HEK293 (cell line): ENCODE measurements at regions not wholly inside any gene's neighbourhood (a gene's known extent, or its start where the extent isn't known, plus 50 kb on each side); places are given as distances from the start of the nearest gene placed in this dataset.

Experiments used
- CTCF ChIA-PET: fragments of 350-600 bp; formaldehyde crosslinking; extraction: SDS; loops from one replicate; lab custom pipeline; 2021; ENCODE audit warnings: antibody characterized with exemption; lab: Yijun Ruan, JAX
- POLR2A ChIA-PET: fragments of 300-600 bp; formaldehyde crosslinking; extraction: SDS; loops from one replicate; lab custom pipeline; 2020; ENCODE audit warnings: antibody characterized with exemption, inconsistent platforms; lab: Yijun Ruan, JAX
- H3K27ac ChIP-seq: fragments of 200-500 bp; sonication (Bioruptor generic); 2 replicates; pipeline ENCODE4 v1.5.1; 2014; ENCODE audit warnings: low read depth, low read length, control low read depth, inconsistent platforms; ENCODE audit errors: extremely low read depth
- H3K36me3 ChIP-seq, 2 experiments: fragments of 200-500 bp in 1 of 2; sonication (Bioruptor generic) in 1 of 2; 1 replicate in 1 of 2; 2 replicates in 1 of 2; pipeline ENCODE4 v1.5.1; 2014 to 2017; ENCODE audit warnings: inconsistent platforms in 2 of 2, low read length in 2 of 2; ENCODE audit not compliant: control insufficient read depth in 2 of 2, insufficient read depth in 1 of 2
- H3K4me1 ChIP-seq: fragments of 200-500 bp; sonication (Bioruptor generic); 2 replicates; pipeline ENCODE4 v1.5.1; 2014; ENCODE audit warnings: mild to moderate bottlenecking, low read length, inconsistent platforms; ENCODE audit not compliant: control insufficient read depth, insufficient read depth
- H3K4me3 ChIP-seq: 2 replicates; pipeline ENCODE4 v1.5.1; 2011; ENCODE audit warnings: low read depth, mild to moderate bottlenecking, control low read depth, low read length, moderate library complexity
- H3K9me3 ChIP-seq: fragments of 200-500 bp; sonication (Bioruptor generic); 2 replicates; pipeline ENCODE4 v1.5.1; 2014; ENCODE audit warnings: low read depth, low read length, inconsistent platforms; ENCODE audit not compliant: control insufficient read depth, insufficient read depth
- IKZF3 ChIP-seq: fragments of 450-650 bp; IDR thresholded peaks from 2 replicates; pipeline ENCODE4 v1.5.0; 2018; ENCODE audit warnings: missing biosample characterization, mild to moderate bottlenecking, missing genetic modification characterization, moderate library complexity
- KLF10 ChIP-seq: fragments of 450-650 bp; IDR thresholded peaks from 2 replicates; pipeline ENCODE4 v1.5.1; 2018; ENCODE audit warnings: missing biosample characterization, mild to moderate bottlenecking, missing genetic modification characterization
- KLF7 ChIP-seq: fragments of 450-650 bp; formaldehyde crosslinking; IDR thresholded peaks from 2 replicates; pipeline ENCODE4 v1.5.1; 2016; ENCODE audit warnings: missing biosample characterization, missing genetic modification characterization, borderline replicate concordance
- RBAK ChIP-seq: fragments of 450-650 bp; formaldehyde crosslinking; IDR thresholded peaks from 2 replicates; pipeline ENCODE4 v1.5.1; 2016; ENCODE audit warnings: missing biosample characterization, missing genetic modification characterization
- SP2 ChIP-seq: fragments of 450-650 bp; formaldehyde crosslinking; IDR thresholded peaks from 2 replicates; pipeline ENCODE4 v1.5.1; 2016; ENCODE audit warnings: missing biosample characterization, missing genetic modification characterization
- SP7 ChIP-seq: fragments of 450-650 bp; formaldehyde crosslinking; IDR thresholded peaks from 2 replicates; pipeline ENCODE4 v1.5.1; 2016; ENCODE audit warnings: missing biosample characterization, missing genetic modification characterization
- ZBTB21 ChIP-seq: fragments of 450-650 bp; formaldehyde crosslinking; IDR thresholded peaks from 2 replicates; pipeline ENCODE4 v1.5.1; 2017; ENCODE audit warnings: missing biosample characterization, missing genetic modification characterization
- ZBTB7A ChIP-seq: fragments of 450-650 bp; formaldehyde crosslinking; IDR thresholded peaks from 2 replicates; pipeline ENCODE4 v1.5.1; 2016; ENCODE audit warnings: low read depth, missing biosample characterization, missing genetic modification characterization
- ZEB2 ChIP-seq: fragments of 450-650 bp; formaldehyde crosslinking; IDR thresholded peaks from 2 replicates; pipeline ENCODE4 v1.5.1; 2016; ENCODE audit warnings: missing biosample characterization, missing genetic modification characterization
- ZNF266 ChIP-seq: fragments of 450-650 bp; formaldehyde crosslinking; IDR thresholded peaks from 2 replicates; pipeline ENCODE4 v1.5.1; 2016; ENCODE audit warnings: missing biosample characterization, missing genetic modification characterization, low read depth
- ZNF350 ChIP-seq: fragments of 450-650 bp; formaldehyde crosslinking; IDR thresholded peaks from 2 replicates; pipeline ENCODE4 v1.5.0; 2017; ENCODE audit warnings: missing biosample characterization, mild to moderate bottlenecking, missing genetic modification characterization
- ZNF354C ChIP-seq: fragments of 450-650 bp; formaldehyde crosslinking; IDR thresholded peaks from 2 replicates; pipeline ENCODE4 v1.5.1; 2016; ENCODE audit warnings: missing biosample characterization, missing genetic modification characterization, low read depth, borderline replicate concordance
- ZNF391 ChIP-seq: fragments of 450-650 bp; formaldehyde crosslinking; IDR thresholded peaks from 2 replicates; pipeline ENCODE4 v1.5.1; 2016; ENCODE audit warnings: low read depth, missing biosample characterization, missing genetic modification characterization, borderline replicate concordance
- ZNF624 ChIP-seq: fragments of 450-650 bp; formaldehyde crosslinking; IDR thresholded peaks from 2 replicates; pipeline ENCODE4 v1.5.1; 2017; ENCODE audit warnings: missing biosample characterization, missing genetic modification characterization
- ZNF626 ChIP-seq: fragments of 450-650 bp; sonication (Bioruptor Pico); formaldehyde crosslinking; IDR thresholded peaks from 2 replicates; pipeline ENCODE4 v1.5.1; 2018; ENCODE audit warnings: missing biosample characterization, missing genetic modification characterization, inconsistent platforms
- ZNF791 ChIP-seq: fragments of 450-650 bp; formaldehyde crosslinking; IDR thresholded peaks from 2 replicates; pipeline ENCODE4 v1.5.1; 2016; ENCODE audit warnings: missing biosample characterization, missing genetic modification characterization
- TF ChIP-seq, protein P1 (sequence below): fragments of 450-650 bp; formaldehyde crosslinking; IDR thresholded peaks from 2 replicates; pipeline ENCODE4 v1.5.1; 2016; ENCODE audit warnings: missing biosample characterization, missing genetic modification characterization
- TF ChIP-seq, protein P2 (sequence below): fragments of 450-650 bp; formaldehyde crosslinking; IDR thresholded peaks from 2 replicates; pipeline ENCODE4 v1.5.1; 2016; ENCODE audit warnings: missing biosample characterization, missing genetic modification characterization
- TF ChIP-seq, protein P3 (sequence below): fragments of 450-650 bp; formaldehyde crosslinking; IDR thresholded peaks from 2 replicates; pipeline ENCODE4 v1.5.1; 2017; ENCODE audit warnings: missing biosample characterization, missing genetic modification characterization

DNA sequence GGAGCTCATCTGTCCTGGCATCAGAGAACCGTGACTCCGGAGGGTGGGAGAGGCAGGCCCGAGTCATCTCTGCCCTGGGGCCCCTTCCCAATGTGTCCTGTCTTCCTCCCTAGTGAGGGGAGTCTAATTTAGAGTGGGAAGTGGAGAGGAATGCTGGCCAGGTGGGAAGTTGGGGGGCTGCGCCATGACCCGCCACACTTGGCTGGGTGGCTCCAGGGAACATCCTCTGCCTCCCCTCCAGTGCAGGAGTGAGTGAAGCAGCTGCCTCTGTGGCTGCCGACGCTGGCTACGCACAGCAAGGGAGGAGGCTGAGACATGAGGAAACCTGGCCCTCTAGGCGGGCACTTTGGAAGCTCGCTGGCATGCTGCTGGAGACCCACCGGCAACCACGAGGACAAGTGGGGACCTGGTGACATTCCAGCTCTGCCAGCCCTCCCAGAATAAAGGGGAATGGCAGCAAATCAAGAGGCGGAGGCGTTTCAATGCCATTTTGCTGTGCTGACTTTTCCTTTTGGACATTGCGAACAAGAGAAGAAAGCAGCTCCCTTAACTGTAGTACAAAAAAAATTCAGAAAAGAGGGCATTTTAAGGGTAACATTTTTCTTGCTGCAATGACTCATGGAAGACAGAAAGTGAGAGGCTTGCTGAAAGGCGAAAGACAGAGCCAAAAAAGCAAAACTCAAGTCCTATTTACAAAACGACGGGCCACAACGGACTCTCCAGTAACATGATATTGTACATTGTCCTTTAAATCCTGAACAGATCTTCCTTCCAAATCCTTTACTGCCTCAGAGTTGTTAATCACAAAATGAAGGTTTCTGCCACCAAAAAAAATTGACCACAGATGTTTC lies 121.2 kb upstream of the PITRM1 start:
- H3K4me3 ChIP-seq, result no peak overlapping the region
- ChIA-PET CTCF (interaction anchor here (0.7 kb wide), 1 partner anchor 347 kb away, joined by 3 read pairs; no protein-coding TSS in a partner anchor), POLR2A (interaction anchor here (0.8 kb wide), 1 partner anchor 102 kb away, joined by 3 read pairs; no protein-coding TSS in a partner anchor)

DNA sequence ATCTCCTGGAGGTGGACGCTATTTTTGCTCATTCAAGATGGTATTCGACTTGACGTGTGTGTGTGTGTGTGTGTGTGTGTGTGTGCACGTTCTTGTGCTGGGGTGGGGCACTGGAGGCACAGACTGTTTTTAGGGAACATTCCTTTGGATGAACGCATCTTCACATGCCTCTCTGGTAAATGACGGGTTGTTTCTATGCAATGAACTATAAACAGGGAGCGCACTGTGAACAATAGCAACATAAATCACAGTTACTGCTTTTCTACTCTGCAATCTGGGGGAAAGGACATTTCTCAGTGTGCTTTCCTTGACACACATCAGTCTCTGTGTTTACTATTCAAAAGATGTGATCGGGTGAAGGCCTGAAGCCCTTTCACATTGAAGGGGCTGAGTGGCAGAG lies 120.1 kb upstream of the PITRM1 start:
- H3K9me3 ChIP-seq, result no peaks in the 10 kb centered on the region
- 0 out of 2 replicates have a peak, but pooled peaks have one; percentile 33 for TF ChIP-seq SP7 (tag by site-specific recombination)
- TF ChIP-seq, protein P1, sequence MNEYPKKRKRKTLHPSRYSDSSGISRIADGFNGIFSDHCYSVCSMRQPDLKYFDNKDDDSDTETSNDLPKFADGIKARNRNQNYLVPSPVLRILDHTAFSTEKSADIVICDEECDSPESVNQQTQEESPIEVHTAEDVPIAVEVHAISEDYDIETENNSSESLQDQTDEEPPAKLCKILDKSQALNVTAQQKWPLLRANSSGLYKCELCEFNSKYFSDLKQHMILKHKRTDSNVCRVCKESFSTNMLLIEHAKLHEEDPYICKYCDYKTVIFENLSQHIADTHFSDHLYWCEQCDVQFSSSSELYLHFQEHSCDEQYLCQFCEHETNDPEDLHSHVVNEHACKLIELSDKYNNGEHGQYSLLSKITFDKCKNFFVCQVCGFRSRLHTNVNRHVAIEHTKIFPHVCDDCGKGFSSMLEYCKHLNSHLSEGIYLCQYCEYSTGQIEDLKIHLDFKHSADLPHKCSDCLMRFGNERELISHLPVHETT (tag by site-specific recombination), result no peak
- no peak overlapping the region for H3K27ac ChIP-seq
- H3K4me3 ChIP-seq, result no peak overlapping the region
- H3K4me1 ChIP-seq, result peaks cover 4% of the 10 kb centered on the region; the same call in 1 of the 2 replicates
- POLR2A ChIA-PET, result no interaction called here
- CTCF ChIA-PET, result no interaction called here
- H3K36me3 ChIP-seq, result no peaks in the 10 kb centered on the region

More for the DNA sequence above, 121.2 kb upstream of the PITRM1 start:
- H3K4me1 ChIP-seq, result peaks cover 4% of the 10 kb centered on the region; the same call in 1 of the 2 replicates
- H3K36me3 ChIP-seq, result no peaks in the 10 kb centered on the region
- H3K9me3 ChIP-seq, result no peaks in the 10 kb centered on the region
- no peak for TF ChIP-seq SP2 (tag by site-specific recombination)
- no peak for TF ChIP-seq ZNF266 (tag by site-specific recombination)
- no peak for TF ChIP-seq ZNF624 (tag by site-specific recombination)
- TF ChIP-seq ZNF354C (tag by site-specific recombination), result no peak
- TF ChIP-seq KLF10, result no peak
- no peak for TF ChIP-seq IKZF3 (tag by site-specific recombination)
- TF ChIP-seq, protein P2, sequence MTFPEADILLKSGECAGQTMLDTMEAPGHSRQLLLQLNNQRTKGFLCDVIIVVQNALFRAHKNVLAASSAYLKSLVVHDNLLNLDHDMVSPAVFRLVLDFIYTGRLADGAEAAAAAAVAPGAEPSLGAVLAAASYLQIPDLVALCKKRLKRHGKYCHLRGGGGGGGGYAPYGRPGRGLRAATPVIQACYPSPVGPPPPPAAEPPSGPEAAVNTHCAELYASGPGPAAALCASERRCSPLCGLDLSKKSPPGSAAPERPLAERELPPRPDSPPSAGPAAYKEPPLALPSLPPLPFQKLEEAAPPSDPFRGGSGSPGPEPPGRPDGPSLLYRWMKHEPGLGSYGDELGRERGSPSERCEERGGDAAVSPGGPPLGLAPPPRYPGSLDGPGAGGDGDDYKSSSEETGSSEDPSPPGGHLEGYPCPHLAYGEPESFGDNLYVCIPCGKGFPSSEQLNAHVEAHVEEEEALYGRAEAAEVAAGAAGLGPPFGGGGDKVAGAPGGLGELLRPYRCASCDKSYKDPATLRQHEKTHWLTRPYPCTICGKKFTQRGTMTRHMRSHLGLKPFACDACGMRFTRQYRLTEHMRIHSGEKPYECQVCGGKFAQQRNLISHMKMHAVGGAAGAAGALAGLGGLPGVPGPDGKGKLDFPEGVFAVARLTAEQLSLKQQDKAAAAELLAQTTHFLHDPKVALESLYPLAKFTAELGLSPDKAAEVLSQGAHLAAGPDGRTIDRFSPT (tag by site-specific recombination), result no peak
- no peak for TF ChIP-seq ZNF350 (tag by site-specific recombination)
- TF ChIP-seq ZNF791, result no peak
- TF ChIP-seq ZBTB21 (tag by site-specific recombination), result no peak
- no peak for TF ChIP-seq ZEB2
- no peak for TF ChIP-seq RBAK (tag by site-specific recombination)
- TF ChIP-seq, protein P3, sequence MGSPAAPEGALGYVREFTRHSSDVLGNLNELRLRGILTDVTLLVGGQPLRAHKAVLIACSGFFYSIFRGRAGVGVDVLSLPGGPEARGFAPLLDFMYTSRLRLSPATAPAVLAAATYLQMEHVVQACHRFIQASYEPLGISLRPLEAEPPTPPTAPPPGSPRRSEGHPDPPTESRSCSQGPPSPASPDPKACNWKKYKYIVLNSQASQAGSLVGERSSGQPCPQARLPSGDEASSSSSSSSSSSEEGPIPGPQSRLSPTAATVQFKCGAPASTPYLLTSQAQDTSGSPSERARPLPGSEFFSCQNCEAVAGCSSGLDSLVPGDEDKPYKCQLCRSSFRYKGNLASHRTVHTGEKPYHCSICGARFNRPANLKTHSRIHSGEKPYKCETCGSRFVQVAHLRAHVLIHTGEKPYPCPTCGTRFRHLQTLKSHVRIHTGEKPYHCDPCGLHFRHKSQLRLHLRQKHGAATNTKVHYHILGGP (tag by site-specific recombination), result no peak
- TF ChIP-seq KLF7, result no peak
- no peak for TF ChIP-seq ZNF391 (tag by site-specific recombination)
- no peak for TF ChIP-seq ZBTB7A
- TF ChIP-seq ZNF626, result no peak
- no peak overlapping the region for H3K27ac ChIP-seq
